ENCODE measurements at regions not wholly inside any gene's neighbourhood (a gene's known extent, or its start where the extent isn't known, plus 50 kb on each side); places are given as distances from the start of the nearest gene placed in this dataset.

DNA sequence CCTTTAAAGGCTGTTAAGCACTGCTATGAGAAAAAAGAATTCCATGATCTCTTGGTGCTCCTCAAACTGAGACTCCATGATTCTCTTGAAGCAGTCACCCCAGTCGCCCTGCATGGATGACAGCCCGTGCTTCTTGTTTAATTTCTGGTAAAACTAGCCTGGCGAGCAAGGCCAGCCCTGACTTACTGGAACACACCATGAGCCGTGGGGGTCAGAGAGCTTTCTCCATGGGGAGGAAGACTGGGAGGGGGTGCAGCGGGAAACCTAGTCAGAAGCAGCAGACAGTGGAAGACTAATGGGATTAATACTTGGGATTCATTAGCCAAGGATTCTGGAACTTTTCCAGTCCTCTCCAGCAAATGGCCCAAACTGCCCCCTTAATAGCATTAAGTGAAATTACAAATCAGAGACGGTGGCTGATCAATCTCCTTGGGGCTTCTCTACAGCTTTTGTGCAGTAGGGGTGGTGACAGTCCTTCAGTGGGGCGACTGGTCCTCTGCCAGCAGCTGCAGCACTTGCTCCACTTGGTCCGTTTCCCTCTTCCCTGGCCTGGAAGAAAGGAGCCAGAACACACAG lies 57.2 kb upstream of the LRRN2 start:
- dilution Hi-C loops (cut with MboI; ENCODE audit: extremely low pct_ligation_motif_present, low sequenced_read_pairs), result no loop called here
- Histone ChIP-seq H3K36me3 (ENCODE audit: control insufficient read depth in 2 of 2, extremely low read depth in 1 of 2, insufficient read depth in 2 of 2, low read length in 2 of 2) (no peaks in the 10 kb centered on the region), H3K79me2 (ENCODE audit: control insufficient read depth, insufficient read depth, low read length) (no peaks in the 10 kb centered on the region)

DNA sequence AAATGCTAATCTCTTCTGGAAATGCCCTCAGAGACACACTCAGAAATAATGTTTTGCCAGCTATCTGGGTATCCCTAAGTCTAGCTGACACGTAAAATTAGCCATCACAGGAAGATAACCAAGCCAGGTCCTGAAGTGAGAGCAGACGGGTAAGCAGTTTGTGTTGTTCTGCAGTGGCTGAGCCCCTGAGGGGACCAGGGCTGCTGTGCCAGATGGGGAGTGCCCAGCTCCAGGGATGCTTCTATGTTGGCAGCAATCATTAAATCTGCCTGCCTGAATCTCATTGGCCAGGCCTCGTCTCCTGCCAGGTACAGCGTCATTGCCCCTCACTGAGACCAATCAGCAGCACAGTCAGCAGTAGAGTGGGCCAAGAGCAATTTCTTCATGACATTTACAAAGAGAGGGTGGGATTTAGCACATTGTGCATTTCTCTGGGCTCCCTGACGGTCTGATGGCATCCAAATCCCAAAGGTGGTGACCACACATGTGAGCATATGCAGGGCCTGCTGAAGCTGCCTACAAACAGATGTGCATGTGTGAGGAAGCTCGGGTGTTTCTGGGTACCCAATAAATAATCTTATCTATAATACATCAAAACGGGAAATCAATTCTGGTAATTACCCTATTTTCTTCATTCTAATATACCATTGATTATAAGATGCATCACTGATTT lies 58.7 kb upstream of the LRRN2 start:
- Histone ChIP-seq H3K9me3 (ENCODE audit: control insufficient read depth, low read depth, low read length) (no peaks in the 10 kb centered on the region), H3K27ac (ENCODE audit: control insufficient read depth, insufficient read depth, low read length) (no peak overlapping the region), H3K4me1 (ENCODE audit: control insufficient read depth, extremely low read depth, insufficient read depth, low read length) (no peaks in the 10 kb centered on the region), H4K20me1 (ENCODE audit: control insufficient read depth, extremely low read depth, insufficient read depth, low read length) (no peaks in the 10 kb centered on the region), H3K9me1 (ENCODE audit: control insufficient read depth, extremely low read depth, insufficient read depth, low read length) (no peaks in the 10 kb centered on the region), H3K9ac (ENCODE audit: control insufficient read depth, extremely low read depth, insufficient read depth, low read length) (no peak overlapping the region), H3K36me3 (ENCODE audit: control insufficient read depth in 2 of 2, extremely low read depth in 1 of 2, insufficient read depth in 2 of 2, low read length in 2 of 2) (no peaks in the 10 kb centered on the region), H3K27me3 (ENCODE audit: control insufficient read depth, extremely low read depth, insufficient read depth, low read length) (peaks cover 13% of the 10 kb centered on the region), H2AFZ (ENCODE audit: control insufficient read depth, low read length) (no peak overlapping the region), H3K79me2 (ENCODE audit: control insufficient read depth, insufficient read depth, low read length) (no peaks in the 10 kb centered on the region), H3K4me2 (ENCODE audit: control insufficient read depth, extremely low read depth, insufficient read depth, low read depth, low read length) (no peak overlapping the region), H3K4me3 (ENCODE audit: control insufficient read depth in 2 of 3, extremely low read depth in 1 of 3, insufficient read depth in 2 of 3, low read depth in 1 of 3, low read length in 3 of 3) (no peak overlapping the region)
- TF ChIP-seq EZH2 (IDR thresholded peaks at IDR 0.05; ENCODE audit: low read length), result no peak
- TF ChIP-seq, protein P1, sequence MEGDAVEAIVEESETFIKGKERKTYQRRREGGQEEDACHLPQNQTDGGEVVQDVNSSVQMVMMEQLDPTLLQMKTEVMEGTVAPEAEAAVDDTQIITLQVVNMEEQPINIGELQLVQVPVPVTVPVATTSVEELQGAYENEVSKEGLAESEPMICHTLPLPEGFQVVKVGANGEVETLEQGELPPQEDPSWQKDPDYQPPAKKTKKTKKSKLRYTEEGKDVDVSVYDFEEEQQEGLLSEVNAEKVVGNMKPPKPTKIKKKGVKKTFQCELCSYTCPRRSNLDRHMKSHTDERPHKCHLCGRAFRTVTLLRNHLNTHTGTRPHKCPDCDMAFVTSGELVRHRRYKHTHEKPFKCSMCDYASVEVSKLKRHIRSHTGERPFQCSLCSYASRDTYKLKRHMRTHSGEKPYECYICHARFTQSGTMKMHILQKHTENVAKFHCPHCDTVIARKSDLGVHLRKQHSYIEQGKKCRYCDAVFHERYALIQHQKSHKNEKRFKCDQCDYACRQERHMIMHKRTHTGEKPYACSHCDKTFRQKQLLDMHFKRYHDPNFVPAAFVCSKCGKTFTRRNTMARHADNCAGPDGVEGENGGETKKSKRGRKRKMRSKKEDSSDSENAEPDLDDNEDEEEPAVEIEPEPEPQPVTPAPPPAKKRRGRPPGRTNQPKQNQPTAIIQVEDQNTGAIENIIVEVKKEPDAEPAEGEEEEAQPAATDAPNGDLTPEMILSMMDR (optimal IDR thresholded peaks at IDR 0.05 in 1 of 3, IDR thresholded peaks at IDR 0.05 in 1 of 3, conservative IDR thresholded peaks at IDR 0.05 in 1 of 3; ENCODE audit: extremely low read depth in 1 of 3, insufficient read depth in 2 of 3, low read length in 3 of 3), result no peak
- dilution Hi-C loops (cut with MboI; ENCODE audit: extremely low pct_ligation_motif_present, low sequenced_read_pairs), result no loop called here
- FAIRE-seq (no peak), DNase-seq (ENCODE audit: low read depth, low spot score) (no peak)

More for the DNA sequence above, 57.2 kb upstream of the LRRN2 start:
- Histone ChIP-seq H3K27me3 (ENCODE audit: control insufficient read depth, extremely low read depth, insufficient read depth, low read length) (peaks cover 13% of the 10 kb centered on the region), H3K9ac (ENCODE audit: control insufficient read depth, extremely low read depth, insufficient read depth, low read length) (no peak overlapping the region), H3K9me1 (ENCODE audit: control insufficient read depth, extremely low read depth, insufficient read depth, low read length) (no peaks in the 10 kb centered on the region), H3K4me1 (ENCODE audit: control insufficient read depth, extremely low read depth, insufficient read depth, low read length) (no peaks in the 10 kb centered on the region), H3K27ac (ENCODE audit: control insufficient read depth, insufficient read depth, low read length) (no peak overlapping the region), H3K9me3 (ENCODE audit: control insufficient read depth, low read depth, low read length) (no peaks in the 10 kb centered on the region), H4K20me1 (ENCODE audit: control insufficient read depth, extremely low read depth, insufficient read depth, low read length) (no peaks in the 10 kb centered on the region), H2AFZ (ENCODE audit: control insufficient read depth, low read length) (no peak overlapping the region), H3K4me3 (ENCODE audit: control insufficient read depth in 2 of 3, extremely low read depth in 1 of 3, insufficient read depth in 2 of 3, low read depth in 1 of 3, low read length in 3 of 3) (no peak overlapping the region), H3K4me2 (ENCODE audit: control insufficient read depth, extremely low read depth, insufficient read depth, low read depth, low read length) (no peak overlapping the region)
- DNase-seq (ENCODE audit: low read depth, low spot score) (no peak), FAIRE-seq (no peak)
- TF ChIP-seq, protein P1 (optimal IDR thresholded peaks at IDR 0.05 in 1 of 3, IDR thresholded peaks at IDR 0.05 in 1 of 3, conservative IDR thresholded peaks at IDR 0.05 in 1 of 3; ENCODE audit: extremely low read depth in 1 of 3, insufficient read depth in 2 of 3, low read length in 3 of 3), result no peak
- no peak for TF ChIP-seq EZH2 (IDR thresholded peaks at IDR 0.05; ENCODE audit: low read length)

All from keratinocyte (primary cell).